Colonic mucosa (tissue), 4 donors: ENCODE measurements at regions not wholly inside any gene's neighbourhood (a gene's known extent, or its start where the extent isn't known, plus 50 kb on each side); places are given as distances from the start of the nearest gene placed in this dataset.

Source experiments
- DNase-seq: peaks from one replicate; pipeline ENCODE4 v3.0.0-alpha.2; 2020
- H3K27ac ChIP-seq: fragments of 200-600 bp; one replicate; pipeline ENCODE4 v1.8.0; 2021
- H3K27me3 ChIP-seq: fragments of 200-600 bp; one replicate; pipeline ENCODE4 v1.8.0; 2021
- H3K36me3 ChIP-seq: fragments of 200-600 bp; one replicate; pipeline ENCODE4 v1.8.0; 2021
- H3K4me1 ChIP-seq: fragments of 200-600 bp; one replicate; pipeline ENCODE4 v1.8.0; 2021; ENCODE audit warnings: mild to moderate bottlenecking
- H3K4me3 ChIP-seq: fragments of 200-600 bp; one replicate; pipeline ENCODE4 v1.8.0; 2021
- H3K9ac ChIP-seq, 2 donors: one replicate each; pipeline ENCODE4 v1.7.0; 2013; ENCODE audit warnings: control low read depth in 2 of 2, low read depth in 2 of 2, low read length in 2 of 2
- H3K9me3 ChIP-seq: fragments of 200-600 bp; one replicate; pipeline ENCODE4 v1.8.0; 2021
- CTCF ChIP-seq: fragments of 200-600 bp; IDR thresholded peaks from one replicate; pipeline ENCODE4 v1.8.0; 2022; ENCODE audit warnings: antibody characterized with exemption, mild to moderate bottlenecking
- intact Hi-C: fragments of 100-400 bp; cut with DNase I; formaldehyde crosslinking; loops from one replicate; pipeline ENCODE4 v1.14.1; 2022
- donor health status: healthy.
- donor health status: DM: no; HTN: no; CAD: no.
- donor health status: DM: no; HTN: no; CAD: no.

GRCh38 chr18:24918257-24918656, 433.7 kb downstream of the ZNF521 start:
- TF ChIP-seq CTCF: no peak
- DNase-seq: no peak
- Histone ChIP-seq H3K9ac (no peak overlapping the region), H3K9me3 (no peaks in the 10 kb centered on the region), H3K4me1 (no peaks in the 10 kb centered on the region), H3K36me3 (no peaks in the 10 kb centered on the region), H3K27ac (no peak overlapping the region), H3K4me3 (no peak overlapping the region), H3K27me3 (no peaks in the 10 kb centered on the region)
- intact Hi-C loops: no loop called here

GRCh38 chr18:24919181-24919797, 432.7 kb downstream of the ZNF521 start:
- Histone ChIP-seq H3K9ac (no peak overlapping the region), H3K27me3 (no peaks in the 10 kb centered on the region), H3K4me3 (no peak overlapping the region), H3K4me1 (no peaks in the 10 kb centered on the region), H3K27ac (no peak overlapping the region), H3K36me3 (no peaks in the 10 kb centered on the region), H3K9me3 (no peaks in the 10 kb centered on the region)
- intact Hi-C loops: no loop called here
- TF ChIP-seq CTCF: no peak
- DNase-seq: no peak

- no peaks in the 10 kb centered on the region for H3K4me1 ChIP-seq
- TF ChIP-seq CTCF: no peak
- no peak overlapping the region for H3K27ac ChIP-seq
- H3K9ac ChIP-seq: no peak overlapping the region
- no peaks in the 10 kb centered on the region for H3K36me3 ChIP-seq
- H3K4me3 ChIP-seq: no peak overlapping the region
- no peaks in the 10 kb centered on the region for H3K9me3 ChIP-seq
- no peaks in the 10 kb centered on the region for H3K27me3 ChIP-seq
- no peak for DNase-seq
- intact Hi-C loops: no loop called here
Measured at GRCh38 chr18:24922491-24922890, 429.5 kb downstream of the ZNF521 start.

- Histone ChIP-seq H3K4me3 (no peak overlapping the region), H3K9ac (no peak overlapping the region), H3K9me3 (no peaks in the 10 kb centered on the region), H3K4me1 (no peaks in the 10 kb centered on the region), H3K27ac (no peak overlapping the region), H3K36me3 (no peaks in the 10 kb centered on the region), H3K27me3 (no peaks in the 10 kb centered on the region)
- no peak for DNase-seq
- intact Hi-C loops: no loop called here
- TF ChIP-seq CTCF: no peak
Measured at GRCh38 chr18:24923138-24923537, 428.8 kb downstream of the ZNF521 start.

- Histone ChIP-seq H3K36me3 (no peaks in the 10 kb centered on the region), H3K27me3 (no peaks in the 10 kb centered on the region), H3K4me1 (no peaks in the 10 kb centered on the region), H3K9ac (no peak overlapping the region), H3K9me3 (no peaks in the 10 kb centered on the region), H3K27ac (no peak overlapping the region), H3K4me3 (no peak overlapping the region)
- intact Hi-C loops: no loop called here
- no peak for DNase-seq
- TF ChIP-seq CTCF: no peak
Measured at GRCh38 chr18:24924066-24924716, 427.8 kb downstream of the ZNF521 start.
